Activated CD8-positive, alpha-beta memory T cell treated with anti-CD3 and anti-CD28 coated beads, Interleukin-2, amount 50 U/mL, for 1 hour (primary cell): ENCODE measurements at regions not wholly inside any gene's neighbourhood (a gene's known extent, or its start where the extent isn't known, plus 50 kb on each side); places are given as distances from the start of the nearest gene placed in this dataset.
"Not testable (repeated sequence)": the region's sequence is repeated elsewhere in the genome, so short reads cannot be mapped to it uniquely, and the experiment has no call there.

Source experiments
- DNase-seq: peaks from one replicate; pipeline ENCODE4 v3.0.0-alpha.2; 2020; ENCODE audit errors: extremely low read depth

- DNase-seq = peak; percentile 95
These were observed 92.5 kb upstream of the RUNX3 start for GRCh38 chr1:25022361-25023189.

- DNase-seq = no peak
These were observed 91.6 kb upstream of the RUNX3 start for GRCh38 chr1:25021591-25022215.

GRCh38 chr1:25020851-25021590, 90.9 kb upstream of the RUNX3 start:
- DNase-seq = no peak

- no peak for DNase-seq
These were observed 90.2 kb upstream of the RUNX3 start for GRCh38 chr1:25020173-25020845.

GRCh38 chr1:25019337-25020172, 89.5 kb upstream of the RUNX3 start:
- DNase-seq = no peak

- DNase-seq = no peak
These were observed 88.9 kb upstream of the RUNX3 start for GRCh38 chr1:25018943-25019336.

GRCh38 chr1:25018110-25018735, 88.1 kb upstream of the RUNX3 start:
- DNase-seq = no peak

GRCh38 chr1:25017436-25018109, 87.5 kb upstream of the RUNX3 start:
- no peak for DNase-seq

- DNase-seq = no peak
These were observed 83.2 kb upstream of the RUNX3 start for GRCh38 chr1:25012966-25013962.

GRCh38 chr1:25011943-25012638, 82.0 kb upstream of the RUNX3 start:
- no peak for DNase-seq

GRCh38 chr1:25011275-25011674, 81.2 kb upstream of the RUNX3 start:
- no peak for DNase-seq

- DNase-seq = no peak
These were observed 79.7 kb upstream of the RUNX3 start for GRCh38 chr1:25009671-25010262.

- no peak for DNase-seq
These were observed 78.1 kb upstream of the RUNX3 start for GRCh38 chr1:25008192-25008485.

GRCh38 chr1:25007390-25008191, 77.5 kb upstream of the RUNX3 start:
- DNase-seq = not testable (repeated sequence)

GRCh38 chr1:25006770-25007169, 76.7 kb upstream of the RUNX3 start:
- no peak for DNase-seq

- DNase-seq = no peak
These were observed 74.3 kb upstream of the RUNX3 start for GRCh38 chr1:25004355-25004754.

GRCh38 chr1:25003457-25004190, 73.5 kb upstream of the RUNX3 start:
- DNase-seq = no peak
